Thyroid gland (tissue), 4 donors: ENCODE measurements at regions not wholly inside any gene's neighbourhood (a gene's known extent, or its start where the extent isn't known, plus 50 kb on each side); places are given as distances from the start of the nearest gene placed in this dataset.

Experiments
- CTCF ChIP-seq, 6 experiments: fragments of 200-600 bp in 3 of 6; fragments of 450-650 bp in 3 of 6; sonication (generic) in 3 of 6; IDR thresholded peaks; one replicate each; pipeline ENCODE4 v1.5.1; 2016 to 2019; ENCODE audit warnings: antibody characterized with exemption in 6 of 6, mild to moderate bottlenecking in 2 of 6, inconsistent platforms in 1 of 6, moderate library complexity in 1 of 6
- POLR2A ChIP-seq, 2 donors: fragments of 450-650 bp; IDR thresholded peaks; one replicate each; pipeline ENCODE4 v1.6.1; 2017; ENCODE audit warnings: antibody characterized with exemption in 2 of 2, mild to moderate bottlenecking in 2 of 2, moderate library complexity in 1 of 2

- TF ChIP-seq POLR2A (IDR thresholded peaks at IDR 0.05) (no peak), CTCF (IDR thresholded peaks at IDR 0.05) (no peak)
These were observed 193.2 kb downstream of the TGFB2 start for GRCh38 chr1:218538341-218538740.
